GM12878 (cell line): ENCODE measurements at regions not wholly inside any gene's neighbourhood (a gene's known extent, or its start where the extent isn't known, plus 50 kb on each side); places are given as distances from the start of the nearest gene placed in this dataset.

Source experiments
- ATAC-seq: fragments of 200-7000 bp; cut with Tn5 transposase; 3 replicates; pipeline ENCODE4 v1.9.1; 2020; ENCODE audit warnings: mild to moderate bottlenecking, moderate library complexity
- BruUV-seq: library from RNA; stranded (reverse); fragments of 400-500 nt; replicated peaks from 2 replicates; lab custom pipeline; 2021; lab: Mats Ljungman, UMichigan
- CTCF ChIA-PET: fragments of 300-600 bp; sonication (Branson Sonifier 250); formaldehyde crosslinking; extraction: SDS; loops from one replicate; lab custom pipeline; 2021; ENCODE audit warnings: inconsistent platforms; lab: Yijun Ruan, JAX
- POLR2A ChIA-PET: fragments of 350-600 bp; formaldehyde crosslinking; extraction: SDS; loops from one replicate; lab custom pipeline; 2021; ENCODE audit warnings: inconsistent platforms; lab: Charles Lee
- RAD21 ChIA-PET: fragments of 300-600 bp; sonication (Branson Sonifier 250); formaldehyde crosslinking; loops from one replicate; lab custom pipeline; 2023; ENCODE audit warnings: antibody characterized with exemption; ENCODE audit not compliant: unreplicated experiment; lab: Charles Lee
- SMC1A ChIA-PET: fragments of 300-600 bp; sonication (Branson Sonifier 250); formaldehyde crosslinking; loops from one replicate; lab custom pipeline; 2023; ENCODE audit not compliant: unreplicated experiment, uncharacterized antibody; lab: Charles Lee
- DNase-seq: peaks from one replicate; pipeline ENCODE4 v3.0.0-alpha.2; 2011; ENCODE audit warnings: low read depth, low spot score
- FAIRE-seq: peaks from 3 replicates; lab custom pipeline; 2011; peaks lifted over from hg19 to GRCh38; lab: Jason Lieb, UNC
- H2AFZ ChIP-seq: 2 replicates; pipeline ENCODE4 v1.6.0; 2011; ENCODE audit warnings: low read depth, low read length, control low read depth; ENCODE audit not compliant: control insufficient read depth
- H3K27ac ChIP-seq: 2 replicates; pipeline ENCODE4 v1.5.1; 2011; ENCODE audit warnings: control low read depth; ENCODE audit not compliant: control insufficient read depth, insufficient read depth
- H3K27me3 ChIP-seq, 2 experiments: replicated peaks in 1 of 2; 2 replicates each; pipeline versions ENCODE4 v1.6.0 to v1.6.1; 2011; ENCODE audit warnings: low read length in 1 of 2; ENCODE audit not compliant: control insufficient read depth in 2 of 2, insufficient read depth in 2 of 2
- H3K36me3 ChIP-seq, 2 experiments: 2 replicates each; pipeline ENCODE4 v1.5.1; 2011; ENCODE audit warnings: low read length in 1 of 2; ENCODE audit not compliant: control insufficient read depth in 2 of 2, insufficient read depth in 2 of 2
- H3K4me1 ChIP-seq: 2 replicates; pipeline ENCODE4 v1.6.1; 2011; ENCODE audit warnings: mild to moderate bottlenecking, low read length, moderate library complexity, mixed read lengths; ENCODE audit not compliant: control insufficient read depth, insufficient read depth
- H3K4me2 ChIP-seq: 2 replicates; pipeline ENCODE4 v1.6.0; 2011; ENCODE audit warnings: control low read depth; ENCODE audit not compliant: control insufficient read depth, insufficient read depth
- H3K4me3 ChIP-seq: fragments of 200-600 bp; sonication (generic); 2 replicates; pipeline ENCODE4 v1.5.1; 2016
- H3K79me2 ChIP-seq: 2 replicates; pipeline ENCODE4 v1.6.0; 2011; ENCODE audit warnings: low read length; ENCODE audit not compliant: control insufficient read depth, insufficient read depth
- H3K9ac ChIP-seq: 2 replicates; pipeline ENCODE4 v1.8.0; 2011; ENCODE audit warnings: low read length, control low read depth, mixed read lengths; ENCODE audit not compliant: control insufficient read depth, insufficient read depth
- H3K9me3 ChIP-seq: replicated peaks from 3 replicates; pipeline ENCODE4 v1.5.1; 2011; ENCODE audit warnings: mild to moderate bottlenecking, low read length; ENCODE audit not compliant: control insufficient read depth, insufficient read depth
- H4K20me1 ChIP-seq: 2 replicates; pipeline ENCODE4 v1.6.0; 2011; ENCODE audit not compliant: control insufficient read depth, insufficient read depth
- ELK1 ChIP-seq: IDR thresholded peaks from 2 replicates; pipeline ENCODE4 v1.6.1; 2012; ENCODE audit warnings: low read depth, low read length, improper control_type of control experiment
- PKNOX1 ChIP-seq: fragments of 450-650 bp; IDR thresholded peaks from 2 replicates; pipeline ENCODE4 v1.6.1; 2016; ENCODE audit warnings: mild to moderate bottlenecking
- SMARCA5 ChIP-seq: fragments of 450-650 bp; IDR thresholded peaks from 2 replicates; pipeline ENCODE4 v1.6.1; 2017; ENCODE audit warnings: mild to moderate bottlenecking
- USF2 ChIP-seq: IDR thresholded peaks from 2 replicates; pipeline ENCODE4 v1.6.1; 2011; ENCODE audit warnings: low read depth, low read length, improper control_type of control experiment, borderline replicate concordance
- ZNF687 ChIP-seq: fragments of 450-650 bp; IDR thresholded peaks from 2 replicates; pipeline ENCODE4 v1.6.1; 2017; ENCODE audit warnings: mild to moderate bottlenecking, moderate library complexity
- WGBS: methylation state at CpG from one replicate; pipeline ENCODE4 v1.1.6; 2016; ENCODE audit warnings: low lambda C conversion rate; ENCODE audit not compliant: insufficient replicate concordance, insufficient coverage; ENCODE audit errors: missing lambda C conversion rate; 5-methylcytosine and 5-hydroxymethylcytosine counted together
- in situ Hi-C: fragments of 300-500 bp; cut with MboI; formaldehyde crosslinking; loops from 9 replicates; pipeline ENCODE4 v1.14.3; 2018; ENCODE audit warnings: mixed read lengths
- intact Hi-C: fragments of 100-400 bp; cut with micrococcal nuclease; formaldehyde crosslinking; loops from one replicate; pipeline ENCODE4 v1.14.2; 2022; ENCODE audit not compliant: unreplicated experiment

GRCh38 chr22:47878460-47878859, 1116.0 kb downstream of the TBC1D22A start:
- RAD21 ChIA-PET: no interaction called here
- intact Hi-C loops (no loop called here), in situ Hi-C loops (no loop called here)
- no peak for FAIRE-seq
- H3K4me3 ChIP-seq: no peak overlapping the region
- CTCF ChIA-PET: no interaction called here
- 9% methylated on average over 3 of the region's 5 CpGs for WGBS
- TF ChIP-seq SMARCA5: no peak
- TF ChIP-seq ELK1: no peak
- no peak for TF ChIP-seq USF2
- TF ChIP-seq PKNOX1: no peak
- no peak for TF ChIP-seq ZNF687
- no peaks in the 10 kb centered on the region for H3K27me3 ChIP-seq
- SMC1A ChIA-PET: interaction anchor here (0.6 kb wide), 1 partner anchor 234 kb away, joined by 3 read pairs; no protein-coding TSS in a partner anchor
- H3K27ac ChIP-seq: no peak overlapping the region
- H4K20me1 ChIP-seq: no peaks in the 10 kb centered on the region
- ATAC-seq: no peak
- H2AFZ ChIP-seq: no peak overlapping the region
- H3K36me3 ChIP-seq: no peaks in the 10 kb centered on the region
- no peaks in the 10 kb centered on the region; the same call in 2 of the 3 replicates for H3K9me3 ChIP-seq
- POLR2A ChIA-PET: no interaction called here
- BruUV-seq: no TSS peak
- no peak for DNase-seq
- no peak overlapping the region for H3K4me2 ChIP-seq
- H3K79me2 ChIP-seq: no peaks in the 10 kb centered on the region
- no peak overlapping the region for H3K9ac ChIP-seq
- no peaks in the 10 kb centered on the region for H3K4me1 ChIP-seq
